K562 (cell line): ENCODE measurements at regions not wholly inside any gene's neighbourhood (a gene's known extent, or its start where the extent isn't known, plus 50 kb on each side); places are given as distances from the start of the nearest gene placed in this dataset.

Experiments
- CEBPG ChIP-seq, 3 experiments: fragments of 200-800 bp in 1 of 3; sonication (Bioruptor generic) in 1 of 3; sonication (generic) in 1 of 3; formaldehyde crosslinking in 1 of 3; IDR thresholded peaks in 2 of 3; conservative IDR thresholded peaks in 1 of 3; 2 replicates each; pipeline versions ENCODE4 v1.6.1 to v1.8.0; 2016 to 2022; ENCODE audit warnings: missing compliant biosample characterization in 2 of 3, missing genetic modification characterization in 2 of 3, mild to moderate bottlenecking in 1 of 3, missing genetic modification reagents in 1 of 3
- E2F6 ChIP-seq, 2 experiments: IDR thresholded peaks; 2 replicates each; pipeline ENCODE4 v1.6.1; 2011; ENCODE audit warnings: borderline replicate concordance in 1 of 2, control low read depth in 1 of 2, low read depth in 1 of 2, low read length in 1 of 2, mild to moderate bottlenecking in 1 of 2, mixed read lengths in 1 of 2, moderate library complexity in 1 of 2; ENCODE audit not compliant: insufficient read depth in 1 of 2, insufficient read length in 1 of 2, poor library complexity in 1 of 2, severe bottlenecking in 1 of 2; ENCODE audit errors: extremely low read depth in 1 of 2
- EGR1 ChIP-seq: fragments of 450-650 bp; conservative IDR thresholded peaks from 2 replicates; pipeline ENCODE4 v1.6.1; 2017; ENCODE audit warnings: mild to moderate bottlenecking
- FOXP1 ChIP-seq: sonication (generic); formaldehyde crosslinking; IDR thresholded peaks from 2 replicates; pipeline ENCODE4 v1.8.0; 2022; ENCODE audit warnings: mild to moderate bottlenecking, missing genetic modification reagents
- HNRNPUL1 ChIP-seq: fragments of 200-400 bp; formaldehyde crosslinking; IDR thresholded peaks from 2 replicates; pipeline ENCODE4 v1.6.1; 2017; ENCODE audit warnings: low read length
- NFIC ChIP-seq: fragments of 450-650 bp; IDR thresholded peaks from 2 replicates; pipeline ENCODE4 v1.6.1; 2017; ENCODE audit warnings: mild to moderate bottlenecking, inconsistent platforms
- RBBP5 ChIP-seq: fragments of 200-600 bp; sonication (generic); IDR thresholded peaks from 2 replicates; pipeline ENCODE4 v1.6.1; 2012; ENCODE audit warnings: borderline replicate concordance, mild to moderate bottlenecking, low read length, control low read depth, inconsistent platforms; ENCODE audit not compliant: insufficient read depth, poor library complexity, severe bottlenecking
- ZNF764 ChIP-seq: fragments of 250-450 bp; sonication (Bioruptor Pico); IDR thresholded peaks from 2 replicates; pipeline ENCODE4 v1.4.0; 2020; ENCODE audit warnings: low read depth, mild to moderate bottlenecking, moderate library complexity
- TF ChIP-seq, protein P1 (sequence below): sonication (generic); formaldehyde crosslinking; IDR thresholded peaks from 2 replicates; pipeline ENCODE4 v1.9.0; 2022; ENCODE audit warnings: mild to moderate bottlenecking, missing genetic modification reagents
- TF ChIP-seq, protein P2 (sequence below): fragments of 250-450 bp; sonication (Bioruptor Pico); IDR thresholded peaks from 2 replicates; pipeline ENCODE4 v1.6.1; 2021; ENCODE audit warnings: mild to moderate bottlenecking

DNA sequence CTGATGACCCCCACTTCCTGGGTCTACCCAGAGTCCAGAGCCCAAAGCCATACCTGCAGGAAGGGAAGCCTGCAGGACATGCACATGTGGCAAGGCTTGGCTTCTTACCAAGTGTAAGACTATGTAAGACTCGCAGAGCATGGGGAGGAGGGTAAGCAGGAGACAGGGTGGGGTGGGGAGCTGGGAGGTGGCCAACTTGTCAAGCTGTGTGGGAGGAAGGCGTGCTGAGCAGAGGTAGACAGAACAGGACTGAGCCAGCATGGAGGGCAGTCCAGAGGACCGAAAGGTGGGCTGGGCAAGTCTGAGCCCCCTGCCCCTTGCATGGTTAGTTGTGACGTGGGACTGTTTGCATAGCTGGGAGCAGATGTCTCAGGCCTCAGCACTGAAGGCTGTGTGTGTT, 53.4 kb upstream of the RNF24 start (continued):
- TF ChIP-seq, protein P1, sequence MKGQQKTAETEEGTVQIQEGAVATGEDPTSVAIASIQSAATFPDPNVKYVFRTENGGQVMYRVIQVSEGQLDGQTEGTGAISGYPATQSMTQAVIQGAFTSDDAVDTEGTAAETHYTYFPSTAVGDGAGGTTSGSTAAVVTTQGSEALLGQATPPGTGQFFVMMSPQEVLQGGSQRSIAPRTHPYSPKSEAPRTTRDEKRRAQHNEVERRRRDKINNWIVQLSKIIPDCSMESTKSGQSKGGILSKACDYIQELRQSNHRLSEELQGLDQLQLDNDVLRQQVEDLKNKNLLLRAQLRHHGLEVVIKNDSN (CRISPR knock-in tag): no peak
- TF ChIP-seq, protein P2, sequence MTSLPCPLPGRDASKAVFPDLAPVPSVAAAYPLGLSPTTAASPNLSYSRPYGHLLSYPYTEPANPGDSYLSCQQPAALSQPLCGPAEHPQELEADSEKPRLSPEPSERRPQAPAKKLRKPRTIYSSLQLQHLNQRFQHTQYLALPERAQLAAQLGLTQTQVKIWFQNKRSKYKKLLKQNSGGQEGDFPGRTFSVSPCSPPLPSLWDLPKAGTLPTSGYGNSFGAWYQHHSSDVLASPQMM (CRISPR knock-in tag): no peak
- no peak for TF ChIP-seq HNRNPUL1
- no peak for TF ChIP-seq RBBP5
- no peak for TF ChIP-seq FOXP1 (CRISPR knock-in tag)
- TF ChIP-seq ZNF764 (CRISPR knock-in tag): no peak
- TF ChIP-seq E2F6 (IDR thresholded peaks at IDR 0.05; ENCODE audit: borderline replicate concordance in 1 of 2, extremely low read depth in 1 of 2, insufficient read depth in 1 of 2, insufficient read length in 1 of 2, low read depth in 1 of 2, low read length in 1 of 2, poor library complexity in 1 of 2, severe bottlenecking in 1 of 2): peak in 1 of 2 experiments; percentile 13
- peak; percentile 62 for TF ChIP-seq EGR1
- no peak for TF ChIP-seq CEBPG (CRISPR knock-in tag; IDR thresholded peaks at IDR 0.05)
- no peak for TF ChIP-seq CEBPG (tag; conservative IDR thresholded peaks at IDR 0.05 in 1 of 2, IDR thresholded peaks at IDR 0.05 in 1 of 2)
- peak; percentile 88 for TF ChIP-seq NFIC
